ENCODE measurements at regions not wholly inside any gene's neighbourhood (a gene's known extent, or its start where the extent isn't known, plus 50 kb on each side); places are given as distances from the start of the nearest gene placed in this dataset.

DNA sequence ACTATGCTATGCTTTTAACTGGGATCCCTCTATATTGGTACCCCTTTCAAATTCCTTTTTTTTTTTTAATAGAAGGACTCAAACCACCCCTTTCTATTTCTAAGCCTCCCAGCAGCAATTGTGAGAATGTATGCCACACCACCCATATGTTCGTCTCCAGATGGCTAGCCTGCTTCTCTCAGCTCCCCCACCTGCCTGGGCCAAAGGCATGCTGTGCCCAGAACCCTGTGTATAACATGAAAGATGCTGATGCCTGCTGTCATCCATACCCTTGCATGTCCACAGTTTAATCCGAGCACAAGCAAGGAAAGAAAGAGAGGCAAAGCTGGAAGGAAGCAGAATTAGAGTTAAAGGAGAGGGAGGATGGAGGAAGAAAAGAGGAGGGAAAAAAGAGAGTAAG lies 159.5 kb upstream of the CNTN6 start:
- TF ChIP-seq SIN3A (IDR thresholded peaks at IDR 0.05; ENCODE audit: borderline replicate concordance, insufficient read depth, low read depth, low read length): no peak
- TF ChIP-seq, protein P1, sequence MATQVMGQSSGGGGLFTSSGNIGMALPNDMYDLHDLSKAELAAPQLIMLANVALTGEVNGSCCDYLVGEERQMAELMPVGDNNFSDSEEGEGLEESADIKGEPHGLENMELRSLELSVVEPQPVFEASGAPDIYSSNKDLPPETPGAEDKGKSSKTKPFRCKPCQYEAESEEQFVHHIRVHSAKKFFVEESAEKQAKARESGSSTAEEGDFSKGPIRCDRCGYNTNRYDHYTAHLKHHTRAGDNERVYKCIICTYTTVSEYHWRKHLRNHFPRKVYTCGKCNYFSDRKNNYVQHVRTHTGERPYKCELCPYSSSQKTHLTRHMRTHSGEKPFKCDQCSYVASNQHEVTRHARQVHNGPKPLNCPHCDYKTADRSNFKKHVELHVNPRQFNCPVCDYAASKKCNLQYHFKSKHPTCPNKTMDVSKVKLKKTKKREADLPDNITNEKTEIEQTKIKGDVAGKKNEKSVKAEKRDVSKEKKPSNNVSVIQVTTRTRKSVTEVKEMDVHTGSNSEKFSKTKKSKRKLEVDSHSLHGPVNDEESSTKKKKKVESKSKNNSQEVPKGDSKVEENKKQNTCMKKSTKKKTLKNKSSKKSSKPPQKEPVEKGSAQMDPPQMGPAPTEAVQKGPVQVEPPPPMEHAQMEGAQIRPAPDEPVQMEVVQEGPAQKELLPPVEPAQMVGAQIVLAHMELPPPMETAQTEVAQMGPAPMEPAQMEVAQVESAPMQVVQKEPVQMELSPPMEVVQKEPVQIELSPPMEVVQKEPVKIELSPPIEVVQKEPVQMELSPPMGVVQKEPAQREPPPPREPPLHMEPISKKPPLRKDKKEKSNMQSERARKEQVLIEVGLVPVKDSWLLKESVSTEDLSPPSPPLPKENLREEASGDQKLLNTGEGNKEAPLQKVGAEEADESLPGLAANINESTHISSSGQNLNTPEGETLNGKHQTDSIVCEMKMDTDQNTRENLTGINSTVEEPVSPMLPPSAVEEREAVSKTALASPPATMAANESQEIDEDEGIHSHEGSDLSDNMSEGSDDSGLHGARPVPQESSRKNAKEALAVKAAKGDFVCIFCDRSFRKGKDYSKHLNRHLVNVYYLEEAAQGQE (IDR thresholded peaks at IDR 0.05; ENCODE audit: insufficient read depth in 1 of 2, low read depth in 2 of 2, low read length in 1 of 2): no peak
- TF ChIP-seq, protein P2, sequence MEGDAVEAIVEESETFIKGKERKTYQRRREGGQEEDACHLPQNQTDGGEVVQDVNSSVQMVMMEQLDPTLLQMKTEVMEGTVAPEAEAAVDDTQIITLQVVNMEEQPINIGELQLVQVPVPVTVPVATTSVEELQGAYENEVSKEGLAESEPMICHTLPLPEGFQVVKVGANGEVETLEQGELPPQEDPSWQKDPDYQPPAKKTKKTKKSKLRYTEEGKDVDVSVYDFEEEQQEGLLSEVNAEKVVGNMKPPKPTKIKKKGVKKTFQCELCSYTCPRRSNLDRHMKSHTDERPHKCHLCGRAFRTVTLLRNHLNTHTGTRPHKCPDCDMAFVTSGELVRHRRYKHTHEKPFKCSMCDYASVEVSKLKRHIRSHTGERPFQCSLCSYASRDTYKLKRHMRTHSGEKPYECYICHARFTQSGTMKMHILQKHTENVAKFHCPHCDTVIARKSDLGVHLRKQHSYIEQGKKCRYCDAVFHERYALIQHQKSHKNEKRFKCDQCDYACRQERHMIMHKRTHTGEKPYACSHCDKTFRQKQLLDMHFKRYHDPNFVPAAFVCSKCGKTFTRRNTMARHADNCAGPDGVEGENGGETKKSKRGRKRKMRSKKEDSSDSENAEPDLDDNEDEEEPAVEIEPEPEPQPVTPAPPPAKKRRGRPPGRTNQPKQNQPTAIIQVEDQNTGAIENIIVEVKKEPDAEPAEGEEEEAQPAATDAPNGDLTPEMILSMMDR (IDR thresholded peaks at IDR 0.05): no peak
- Histone ChIP-seq H3K4me1 (ENCODE audit: control insufficient read depth, insufficient read depth, low read length) (no peaks in the 10 kb centered on the region), H3K27me3 (ENCODE audit: control insufficient read depth, insufficient read depth, low read length) (no peaks in the 10 kb centered on the region), H3K27ac (ENCODE audit: low read length) (no peak overlapping the region), H3K36me3 (ENCODE audit: control insufficient read depth, insufficient read depth, low read length) (no peaks in the 10 kb centered on the region), H3K9me3 (ENCODE audit: control insufficient read depth, insufficient read depth, low read depth, low read length) (no peaks in the 10 kb centered on the region), H3K4me3 (ENCODE audit: low read depth in 2 of 2, low read length in 2 of 2) (no peak overlapping the region)
- DNase-seq (ENCODE audit: low read depth, low spot score) (no peak), ATAC-seq (no peak)
- in situ Hi-C loops (cut with HindIII; ENCODE audit: low pct_unique_long_range_greater_than_20kb, low sequenced_read_pairs): no loop called here
- BruUV-seq (replicated peaks): no TSS peak
- intact Hi-C loops (cut with micrococcal nuclease; ENCODE audit: unreplicated experiment): no loop called here
- CTCF ChIA-PET: no interaction called here
- POLR2A ChIA-PET: no interaction called here

DNA sequence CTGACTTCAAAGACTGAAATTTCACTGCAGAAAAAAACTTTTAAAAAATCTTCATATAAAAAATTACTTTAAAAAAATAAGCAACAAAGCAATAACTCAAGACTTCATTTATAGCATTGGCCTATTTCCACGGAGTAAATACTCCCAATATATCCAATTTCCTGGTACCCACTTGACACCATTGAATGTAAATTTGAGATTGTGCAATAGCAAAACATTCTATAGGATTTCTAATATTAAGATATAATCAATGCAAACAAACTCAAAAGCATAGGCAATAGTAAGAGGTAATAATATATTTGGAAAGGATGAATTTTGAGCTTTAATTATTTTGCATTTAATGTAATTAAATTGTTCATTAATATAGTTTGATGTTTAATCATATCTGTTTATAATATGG lies 148.0 kb upstream of the CNTN6 start:
- Histone ChIP-seq H3K27ac (ENCODE audit: low read length) (no peak overlapping the region), H3K27me3 (ENCODE audit: control insufficient read depth, insufficient read depth, low read length) (no peaks in the 10 kb centered on the region), H3K4me1 (ENCODE audit: control insufficient read depth, insufficient read depth, low read length) (no peaks in the 10 kb centered on the region), H3K9me3 (ENCODE audit: control insufficient read depth, insufficient read depth, low read depth, low read length) (no peaks in the 10 kb centered on the region), H3K36me3 (ENCODE audit: control insufficient read depth, insufficient read depth, low read length) (no peaks in the 10 kb centered on the region), H3K4me3 (ENCODE audit: low read depth in 2 of 2, low read length in 2 of 2) (no peak overlapping the region)
- DNase-seq (ENCODE audit: low read depth, low spot score) (no peak), ATAC-seq (no peak)
- ChIA-PET CTCF (no interaction called here), POLR2A (no interaction called here)
- in situ Hi-C loops (cut with HindIII; ENCODE audit: low pct_unique_long_range_greater_than_20kb, low sequenced_read_pairs) (no loop called here), intact Hi-C loops (cut with micrococcal nuclease; ENCODE audit: unreplicated experiment) (no loop called here)
- no TSS peak for BruUV-seq (replicated peaks)
- TF ChIP-seq, protein P1 (IDR thresholded peaks at IDR 0.05; ENCODE audit: insufficient read depth in 1 of 2, low read depth in 2 of 2, low read length in 1 of 2): no peak
- TF ChIP-seq POLR2AphosphoS5 (IDR thresholded peaks at IDR 0.05; ENCODE audit: low read depth, low read length): no peak
- TF ChIP-seq SIN3A (IDR thresholded peaks at IDR 0.05; ENCODE audit: borderline replicate concordance, insufficient read depth, low read depth, low read length): no peak
- TF ChIP-seq, protein P2 (IDR thresholded peaks at IDR 0.05): no peak
- TF ChIP-seq TCF7L2 (IDR thresholded peaks at IDR 0.05; ENCODE audit: low read depth, low read length): no peak
